Endothelial cell of umbilical vein (primary cell): ENCODE measurements at regions not wholly inside any gene's neighbourhood (a gene's known extent, or its start where the extent isn't known, plus 50 kb on each side); places are given as distances from the start of the nearest gene placed in this dataset.

Source experiments
- BruUV-seq: library from RNA; stranded (reverse); fragments of 400-500 nt; replicated peaks from 2 replicates; lab custom pipeline; 2021; lab: Mats Ljungman, UMichigan
- CTCF ChIA-PET: fragments of 300-600, 350-600 bp; sonication (Branson Sonifier 250); formaldehyde crosslinking; loops from one replicate; lab custom pipeline; 2021; ENCODE audit warnings: antibody characterized with exemption, inconsistent platforms; lab: Charles Lee
- POLR2A ChIA-PET: fragments of 300-600, 350-600 bp; sonication (Branson Sonifier 250); formaldehyde crosslinking; loops from one replicate; lab custom pipeline; 2021; ENCODE audit warnings: antibody characterized with exemption, inconsistent platforms; lab: Charles Lee
- DNase-seq: peaks from one replicate; pipeline ENCODE4 v3.0.0-alpha.2; 2011; ENCODE audit warnings: low read depth, low spot score
- FAIRE-seq: peaks from 2 replicates; lab custom pipeline; 2011; peaks lifted over from hg19 to GRCh38; lab: Jason Lieb, UNC
- H2AFZ ChIP-seq: 2 replicates; pipeline ENCODE4 v1.6.0; 2012; ENCODE audit warnings: low read depth, low read length, control low read depth, inconsistent platforms
- H3K27ac ChIP-seq: 2 replicates; pipeline ENCODE4 v1.5.1; 2011; ENCODE audit warnings: low read depth, mild to moderate bottlenecking, control low read depth, low read length, moderate library complexity; ENCODE audit not compliant: insufficient read depth
- H3K27me3 ChIP-seq, 2 experiments: 2 replicates each; pipeline versions ENCODE4 v1.6.0 to v1.6.1; 2011; ENCODE audit warnings: low read length in 2 of 2, mixed read lengths in 1 of 2; ENCODE audit not compliant: control insufficient read depth in 2 of 2, insufficient read depth in 2 of 2
- H3K36me3 ChIP-seq, 2 experiments: 2 replicates in 1 of 2; 3 replicates in 1 of 2; pipeline ENCODE4 v1.5.1; 2011; ENCODE audit warnings: low read length in 2 of 2, mild to moderate bottlenecking in 1 of 2, moderate library complexity in 1 of 2; ENCODE audit not compliant: control insufficient read depth in 2 of 2, insufficient read depth in 2 of 2; ENCODE audit errors: extremely low read depth in 1 of 2
- H3K4me1 ChIP-seq: 3 replicates; pipeline ENCODE4 v1.5.1; 2011; ENCODE audit warnings: mild to moderate bottlenecking, low read length; ENCODE audit not compliant: control insufficient read depth, insufficient read depth; ENCODE audit errors: extremely low read depth
- H3K4me2 ChIP-seq: 2 replicates; pipeline ENCODE4 v1.6.1; 2011; ENCODE audit warnings: low read length, control low read depth, mixed read lengths; ENCODE audit not compliant: insufficient read depth
- H3K4me3 ChIP-seq, 3 experiments: fragments of 200-600 bp in 1 of 3; sonication (generic), shearing (Covaris generic) in 1 of 3; replicated peaks in 1 of 3; 2 replicates each; pipeline ENCODE4 v1.5.1; 2011 to 2016; ENCODE audit warnings: control low read depth in 3 of 3, low read length in 3 of 3, mild to moderate bottlenecking in 2 of 3, inconsistent platforms in 1 of 3, low read depth in 1 of 3, moderate library complexity in 1 of 3; ENCODE audit not compliant: insufficient read depth in 1 of 3
- H3K79me2 ChIP-seq: 2 replicates; pipeline ENCODE4 v1.6.0; 2012; ENCODE audit warnings: low read length, inconsistent platforms; ENCODE audit not compliant: control insufficient read depth, insufficient read depth
- H3K9ac ChIP-seq: replicated peaks from 2 replicates; pipeline ENCODE3; 2011; ENCODE audit warnings: low read length, control low read depth; ENCODE audit not compliant: insufficient read depth; ENCODE audit errors: extremely low read depth
- H3K9me1 ChIP-seq: replicated peaks from 3 replicates; pipeline ENCODE4 v1.6.0; 2011; ENCODE audit warnings: mild to moderate bottlenecking, low read length; ENCODE audit not compliant: control insufficient read depth, insufficient read depth; ENCODE audit errors: extremely low read depth
- H3K9me3 ChIP-seq: replicated peaks from 2 replicates; pipeline ENCODE4 v1.5.1; 2012; ENCODE audit warnings: low read length, inconsistent platforms; ENCODE audit not compliant: control insufficient read depth, insufficient read depth
- H4K20me1 ChIP-seq: replicated peaks from 2 replicates; pipeline ENCODE3; 2011; ENCODE audit warnings: mild to moderate bottlenecking, low read length; ENCODE audit not compliant: control insufficient read depth, insufficient read depth; ENCODE audit errors: extremely low read depth
- EZH2 ChIP-seq: IDR thresholded peaks from 2 replicates; pipeline ENCODE4 v1.6.1; 2012; ENCODE audit warnings: borderline replicate concordance, low read depth, mild to moderate bottlenecking, moderate library complexity, low read length, inconsistent platforms; ENCODE audit not compliant: severe bottlenecking
- FOS ChIP-seq: IDR thresholded peaks from 2 replicates; pipeline ENCODE4 v1.6.1; 2011; ENCODE audit warnings: mild to moderate bottlenecking, low read length, moderate library complexity, borderline replicate concordance; ENCODE audit not compliant: insufficient read depth
- GATA2 ChIP-seq: IDR thresholded peaks from 2 replicates; pipeline ENCODE4 v1.7.0; 2011; ENCODE audit warnings: low read depth, mild to moderate bottlenecking, moderate library complexity, mixed read lengths, low read length; ENCODE audit not compliant: insufficient read length, insufficient read depth
- JUN ChIP-seq: IDR thresholded peaks from 2 replicates; pipeline ENCODE4 v1.6.1; 2011; ENCODE audit warnings: borderline replicate concordance, low read depth; ENCODE audit not compliant: insufficient read length, insufficient read depth
- MYC ChIP-seq: IDR thresholded peaks from one replicate; pipeline ENCODE4 v1.6.1; 2011; ENCODE audit warnings: mild to moderate bottlenecking, low read depth, low read length
- POLR2A ChIP-seq: IDR thresholded peaks from 2 replicates; pipeline ENCODE4 v1.6.1; 2012; ENCODE audit warnings: low read depth, mild to moderate bottlenecking, control low read depth, low read length
- POLR2AphosphoS5 ChIP-seq: IDR thresholded peaks from 2 replicates; pipeline ENCODE4 v1.6.1; 2012; ENCODE audit warnings: low read depth, mild to moderate bottlenecking, control low read depth, low read length, moderate library complexity; ENCODE audit not compliant: insufficient read depth
- dilution Hi-C: fragments of 300-500 bp; cut with MboI; formaldehyde crosslinking; loops from one replicate; pipeline ENCODE4 v1.15.0; 2019; ENCODE audit warnings: low sequenced_read_pairs; ENCODE audit not compliant: extremely low pct_ligation_motif_present
- intact Hi-C: fragments of 100-400 bp; cut with micrococcal nuclease; formaldehyde crosslinking; loops from one replicate; pipeline ENCODE4 v1.10.0; 2022
- TF ChIP-seq, protein P1 (sequence below): IDR thresholded peaks from 2 replicates; pipeline ENCODE4 v1.6.1; 2011; ENCODE audit not compliant: insufficient read depth, insufficient read length
- TF ChIP-seq, protein P2 (sequence below), 2 donors: IDR thresholded peaks; 1 replicate in 1 of 2; 2 replicates in 1 of 2; pipeline ENCODE4 v1.5.1; 2011; ENCODE audit warnings: low read length in 2 of 2, mild to moderate bottlenecking in 2 of 2, moderate library complexity in 2 of 2, control low read depth in 1 of 2, inconsistent platforms in 1 of 2, low read depth in 1 of 2; ENCODE audit not compliant: insufficient read depth in 1 of 2; ENCODE audit errors: extremely low read depth in 1 of 2

DNA sequence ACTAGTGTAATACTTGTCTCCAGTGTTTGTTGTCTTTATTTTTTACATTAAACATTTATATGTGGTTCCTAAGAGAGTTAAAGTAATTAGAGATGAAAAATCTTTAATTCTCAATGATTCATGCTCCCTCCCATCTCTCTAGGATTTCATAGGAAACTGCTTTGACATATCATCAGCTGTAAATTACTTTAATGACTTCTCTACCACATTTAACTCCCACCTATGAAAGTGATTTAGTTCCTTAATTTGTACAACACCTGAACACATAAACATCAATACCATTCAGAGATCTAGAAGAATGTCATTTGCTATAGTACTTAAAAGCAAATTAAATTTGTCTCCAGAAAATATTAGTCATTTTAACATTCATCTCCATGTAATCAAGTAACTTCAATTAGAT lies 524.2 kb upstream of the CHAC2 start:
- CTCF ChIA-PET, result no interaction called here
- no TSS peak for BruUV-seq
- FAIRE-seq (peak; percentile 21), DNase-seq (no peak)
- no peak overlapping the region for H3K9ac ChIP-seq
- H3K4me3 ChIP-seq, result no peak overlapping the region
- intact Hi-C loops, result no loop called here
- H4K20me1 ChIP-seq, result no peaks in the 10 kb centered on the region
- H3K4me2 ChIP-seq, result no peak overlapping the region
- H3K9me1 ChIP-seq, result no peaks in the 10 kb centered on the region
- dilution Hi-C loops, result no loop called here
- no peaks in the 10 kb centered on the region for H3K4me1 ChIP-seq
- H3K27me3 ChIP-seq, result no peaks in the 10 kb centered on the region
- no peaks in the 10 kb centered on the region for H3K9me3 ChIP-seq
- TF ChIP-seq POLR2AphosphoS5 (no peak), FOS (no peak), GATA2 (no peak), EZH2 (no peak), JUN (no peak), MYC (no peak), POLR2A (no peak)
- TF ChIP-seq, protein P1, sequence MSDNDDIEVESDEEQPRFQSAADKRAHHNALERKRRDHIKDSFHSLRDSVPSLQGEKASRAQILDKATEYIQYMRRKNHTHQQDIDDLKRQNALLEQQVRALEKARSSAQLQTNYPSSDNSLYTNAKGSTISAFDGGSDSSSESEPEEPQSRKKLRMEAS, result no peak
- TF ChIP-seq, protein P2, sequence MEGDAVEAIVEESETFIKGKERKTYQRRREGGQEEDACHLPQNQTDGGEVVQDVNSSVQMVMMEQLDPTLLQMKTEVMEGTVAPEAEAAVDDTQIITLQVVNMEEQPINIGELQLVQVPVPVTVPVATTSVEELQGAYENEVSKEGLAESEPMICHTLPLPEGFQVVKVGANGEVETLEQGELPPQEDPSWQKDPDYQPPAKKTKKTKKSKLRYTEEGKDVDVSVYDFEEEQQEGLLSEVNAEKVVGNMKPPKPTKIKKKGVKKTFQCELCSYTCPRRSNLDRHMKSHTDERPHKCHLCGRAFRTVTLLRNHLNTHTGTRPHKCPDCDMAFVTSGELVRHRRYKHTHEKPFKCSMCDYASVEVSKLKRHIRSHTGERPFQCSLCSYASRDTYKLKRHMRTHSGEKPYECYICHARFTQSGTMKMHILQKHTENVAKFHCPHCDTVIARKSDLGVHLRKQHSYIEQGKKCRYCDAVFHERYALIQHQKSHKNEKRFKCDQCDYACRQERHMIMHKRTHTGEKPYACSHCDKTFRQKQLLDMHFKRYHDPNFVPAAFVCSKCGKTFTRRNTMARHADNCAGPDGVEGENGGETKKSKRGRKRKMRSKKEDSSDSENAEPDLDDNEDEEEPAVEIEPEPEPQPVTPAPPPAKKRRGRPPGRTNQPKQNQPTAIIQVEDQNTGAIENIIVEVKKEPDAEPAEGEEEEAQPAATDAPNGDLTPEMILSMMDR (IDR thresholded peaks at IDR 0.05; ENCODE audit: extremely low read depth in 1 of 2, insufficient read depth in 1 of 2, low read depth in 1 of 2, low read length in 2 of 2), result no peak
- no peaks in the 10 kb centered on the region for H3K36me3 ChIP-seq
- POLR2A ChIA-PET, result no interaction called here
- H3K27ac ChIP-seq, result no peak overlapping the region
- H3K79me2 ChIP-seq, result no peaks in the 10 kb centered on the region
- no peak overlapping the region for H2AFZ ChIP-seq
